KMS-11 (cell line): ENCODE measurements at regions not wholly inside any gene's neighbourhood (a gene's known extent, or its start where the extent isn't known, plus 50 kb on each side); places are given as distances from the start of the nearest gene placed in this dataset.

Experiments
- H2AFZ ChIP-seq: fragments of 200-600 bp; sonication (generic); 2 replicates; pipeline ENCODE4 v1.6.1; 2016; ENCODE audit warnings: antibody characterized with exemption, mixed run types, low read depth
- H3K27ac ChIP-seq: fragments of 200-600 bp; sonication (generic); 2 replicates; pipeline ENCODE4 v1.6.1; 2016; ENCODE audit warnings: mild to moderate bottlenecking, mixed run types
- H3K27me3 ChIP-seq: fragments of 200-600 bp; sonication (generic); 2 replicates; pipeline ENCODE4 v1.6.1; 2017; ENCODE audit warnings: mild to moderate bottlenecking, low read depth, mixed run types, moderate library complexity; ENCODE audit not compliant: insufficient read depth
- H3K36me3 ChIP-seq: fragments of 200-600 bp; sonication (generic); 2 replicates; pipeline ENCODE4 v1.6.1; 2017; ENCODE audit warnings: mild to moderate bottlenecking, mixed run types; ENCODE audit not compliant: insufficient read depth
- H3K4me1 ChIP-seq: fragments of 200-600 bp; sonication (generic); 2 replicates; pipeline ENCODE4 v1.6.1; 2016; ENCODE audit warnings: mild to moderate bottlenecking, low read depth, mixed run types; ENCODE audit not compliant: poor library complexity, severe bottlenecking
- H3K4me2 ChIP-seq: fragments of 200-600 bp; sonication (generic); 2 replicates; pipeline ENCODE4 v1.7.0; 2016; ENCODE audit warnings: mild to moderate bottlenecking, mixed run types
- H3K4me3 ChIP-seq: fragments of 200-600 bp; sonication (generic); IDR thresholded peaks from 2 replicates; pipeline ENCODE4 v1.6.1; 2017; ENCODE audit warnings: low read depth, low read length, mixed read lengths; ENCODE audit not compliant: insufficient read depth
- H3K79me2 ChIP-seq: fragments of 200-600 bp; sonication (generic); 2 replicates; pipeline ENCODE4 v1.6.1; 2016; ENCODE audit warnings: low read depth, mixed run types; ENCODE audit not compliant: insufficient read depth
- H3K9ac ChIP-seq: fragments of 200-600 bp; sonication (generic); 2 replicates; pipeline ENCODE4 v1.6.1; 2016; ENCODE audit warnings: mild to moderate bottlenecking, mixed run types
- H4K20me1 ChIP-seq: fragments of 200-600 bp; sonication (generic); 2 replicates; pipeline ENCODE4 v1.6.1; 2016; ENCODE audit warnings: mild to moderate bottlenecking, mixed run types; ENCODE audit not compliant: insufficient read depth
- CTCF ChIP-seq: fragments of 200-600 bp; sonication (generic); conservative IDR thresholded peaks from 2 replicates; pipeline ENCODE4 v1.6.1; 2017; ENCODE audit warnings: low read depth, mild to moderate bottlenecking, antibody characterized with exemption, low read length, moderate library complexity, mixed read lengths

DNA sequence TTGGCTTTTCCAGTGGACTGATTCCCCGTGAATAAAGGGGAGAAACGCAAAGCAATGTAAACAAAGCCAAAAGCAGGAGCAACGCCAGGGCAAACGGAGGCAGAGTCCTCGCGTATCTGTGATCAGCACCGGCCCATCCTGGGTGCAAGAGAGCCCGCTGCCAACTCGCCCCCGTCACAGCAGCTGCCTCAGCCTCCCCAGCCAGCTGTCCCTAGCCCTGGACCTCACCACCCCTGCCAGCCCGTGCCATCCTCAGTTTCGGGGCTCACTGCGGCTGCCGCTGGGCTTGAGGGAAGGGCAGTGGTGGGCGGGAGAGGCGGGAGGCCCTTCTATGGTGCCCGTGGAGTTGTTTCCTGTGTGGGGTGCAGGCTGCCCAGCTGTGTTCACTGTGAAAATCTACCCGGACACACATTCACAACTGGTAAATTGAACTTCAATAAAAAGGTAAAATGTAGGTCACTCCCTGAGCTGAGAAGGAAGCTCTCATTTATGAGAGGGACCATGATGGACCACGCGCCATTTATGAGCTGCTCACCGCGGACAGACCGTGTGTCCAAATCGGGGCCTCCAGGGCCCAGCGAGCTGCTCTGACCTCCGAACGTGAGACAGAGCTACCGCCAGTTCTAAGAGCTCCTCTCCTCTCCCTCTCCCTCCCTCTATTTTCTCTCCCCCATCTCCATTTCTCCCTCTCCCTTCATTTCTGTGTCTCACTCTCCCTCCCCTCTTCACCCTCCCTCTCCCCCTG is 330.5 kb upstream of the SFSWAP start:
- no peaks in the 10 kb centered on the region for H3K4me1 ChIP-seq
- H3K4me3 ChIP-seq = no peak overlapping the region
- H3K4me2 ChIP-seq = no peak overlapping the region
- H2AFZ ChIP-seq = no peak overlapping the region
- H3K79me2 ChIP-seq = no peaks in the 10 kb centered on the region
- H3K36me3 ChIP-seq = no peaks in the 10 kb centered on the region
- H3K9ac ChIP-seq = no peak overlapping the region
- TF ChIP-seq CTCF = no peak
- no peaks in the 10 kb centered on the region for H4K20me1 ChIP-seq
- H3K27ac ChIP-seq = no peak overlapping the region
- no peaks in the 10 kb centered on the region; the same call in 1 of the 2 replicates for H3K27me3 ChIP-seq

GRCh38 chr12:131380965-131381705 is 329.8 kb upstream of the SFSWAP start:
- H3K4me2 ChIP-seq = no peak overlapping the region
- no peak overlapping the region for H3K9ac ChIP-seq
- H3K27me3 ChIP-seq = no peaks in the 10 kb centered on the region; the same call in 1 of the 2 replicates
- no peak overlapping the region for H2AFZ ChIP-seq
- no peak overlapping the region for H3K4me3 ChIP-seq
- H3K36me3 ChIP-seq = no peaks in the 10 kb centered on the region
- H3K4me1 ChIP-seq = no peaks in the 10 kb centered on the region
- H3K27ac ChIP-seq = no peak overlapping the region
- H3K79me2 ChIP-seq = no peaks in the 10 kb centered on the region
- no peaks in the 10 kb centered on the region for H4K20me1 ChIP-seq
- no peak for TF ChIP-seq CTCF

GRCh38 chr12:131381716-131382430 is 329.0 kb upstream of the SFSWAP start:
- Histone ChIP-seq H4K20me1 (no peaks in the 10 kb centered on the region), H3K4me1 (no peaks in the 10 kb centered on the region), H3K79me2 (no peaks in the 10 kb centered on the region), H3K27ac (no peak overlapping the region), H3K9ac (no peak overlapping the region), H3K4me2 (no peak overlapping the region), H3K36me3 (no peaks in the 10 kb centered on the region), H3K4me3 (no peak overlapping the region), H2AFZ (no peak overlapping the region), H3K27me3 (no peaks in the 10 kb centered on the region; the same call in 1 of the 2 replicates)
- no peak for TF ChIP-seq CTCF

GRCh38 chr12:131383291-131383690 is 327.6 kb upstream of the SFSWAP start:
- Histone ChIP-seq H4K20me1 (no peaks in the 10 kb centered on the region), H3K9ac (no peak overlapping the region), H3K4me3 (no peak overlapping the region), H3K36me3 (no peaks in the 10 kb centered on the region), H3K27ac (no peak overlapping the region), H3K4me2 (no peak overlapping the region), H2AFZ (no peak overlapping the region), H3K79me2 (no peaks in the 10 kb centered on the region), H3K27me3 (no peaks in the 10 kb centered on the region), H3K4me1 (no peaks in the 10 kb centered on the region)
- TF ChIP-seq CTCF = no peak
